ENCODE measurements at regions not wholly inside any gene's neighbourhood (a gene's known extent, or its start where the extent isn't known, plus 50 kb on each side); places are given as distances from the start of the nearest gene placed in this dataset.

- H3K36me3 Mint-ChIP-seq (ENCODE audit: low read depth, unreplicated experiment) = no peaks in the 10 kb centered on the region
Observed at GRCh38 chr12:115362339-115362976, 678.5 kb upstream of the TBX3 start.

DNA sequence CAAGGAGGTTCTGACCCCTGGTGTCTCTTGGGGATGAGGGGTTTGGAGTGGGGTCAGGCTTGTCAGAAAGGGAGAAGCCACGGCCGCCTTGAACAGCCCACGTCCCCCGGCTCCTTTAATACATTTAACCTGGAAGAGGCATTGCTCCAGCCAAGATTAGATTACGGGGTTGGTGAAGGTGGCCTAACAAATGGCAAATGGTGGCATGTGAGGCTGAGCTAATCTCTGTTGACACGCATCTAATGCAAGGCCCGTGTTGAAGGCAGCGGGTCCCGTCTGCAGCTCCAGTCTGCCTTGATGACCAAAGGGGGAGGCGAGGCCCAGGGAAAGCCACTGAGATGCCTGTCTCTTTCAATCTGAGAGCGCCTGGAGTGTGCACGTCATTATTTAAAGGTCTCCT is 673.7 kb upstream of the TBX3 start:
- TF ChIP-seq CTCF (IDR thresholded peaks at IDR 0.05; ENCODE audit: unreplicated experiment) = no peak
- no peak overlapping the region for H3K4me3 Mint-ChIP-seq (ENCODE audit: unreplicated experiment)
- H3K9me3 Mint-ChIP-seq (ENCODE audit: unreplicated experiment) = no peaks in the 10 kb centered on the region
- peaks cover 1% of the 10 kb centered on the region for H3K27me3 Mint-ChIP-seq (ENCODE audit: unreplicated experiment)
- no peaks in the 10 kb centered on the region for H3K36me3 Mint-ChIP-seq (ENCODE audit: low read depth, unreplicated experiment)
- no peak overlapping the region for H3K27ac Mint-ChIP-seq (ENCODE audit: unreplicated experiment)
- DNase-seq (ENCODE audit: low spot score) = no peak
- no peaks in the 10 kb centered on the region for H3K4me1 Mint-ChIP-seq (ENCODE audit: unreplicated experiment)

More at GRCh38 chr12:115362339-115362976, 678.5 kb upstream of the TBX3 start:
- Mint-ChIP-seq H3K9me3 (ENCODE audit: unreplicated experiment) (no peaks in the 10 kb centered on the region), H3K4me1 (ENCODE audit: unreplicated experiment) (no peaks in the 10 kb centered on the region), H3K27ac (ENCODE audit: unreplicated experiment) (no peak overlapping the region), H3K4me3 (ENCODE audit: unreplicated experiment) (no peak overlapping the region), H3K27me3 (ENCODE audit: unreplicated experiment) (no peaks in the 10 kb centered on the region)
- no peak for DNase-seq (ENCODE audit: low spot score)
- TF ChIP-seq CTCF (IDR thresholded peaks at IDR 0.05; ENCODE audit: unreplicated experiment) = no peak

- Mint-ChIP-seq H3K27me3 (ENCODE audit: unreplicated experiment) (peaks cover 3% of the 10 kb centered on the region), H3K4me3 (ENCODE audit: unreplicated experiment) (no peak overlapping the region), H3K9me3 (ENCODE audit: unreplicated experiment) (no peaks in the 10 kb centered on the region), H3K4me1 (ENCODE audit: unreplicated experiment) (no peaks in the 10 kb centered on the region), H3K36me3 (ENCODE audit: low read depth, unreplicated experiment) (no peaks in the 10 kb centered on the region), H3K27ac (ENCODE audit: unreplicated experiment) (no peak overlapping the region)
- no peak for DNase-seq (ENCODE audit: low spot score)
- TF ChIP-seq CTCF (IDR thresholded peaks at IDR 0.05; ENCODE audit: unreplicated experiment) = no peak
Observed at GRCh38 chr12:115355301-115355700, 671.3 kb upstream of the TBX3 start.

DNA sequence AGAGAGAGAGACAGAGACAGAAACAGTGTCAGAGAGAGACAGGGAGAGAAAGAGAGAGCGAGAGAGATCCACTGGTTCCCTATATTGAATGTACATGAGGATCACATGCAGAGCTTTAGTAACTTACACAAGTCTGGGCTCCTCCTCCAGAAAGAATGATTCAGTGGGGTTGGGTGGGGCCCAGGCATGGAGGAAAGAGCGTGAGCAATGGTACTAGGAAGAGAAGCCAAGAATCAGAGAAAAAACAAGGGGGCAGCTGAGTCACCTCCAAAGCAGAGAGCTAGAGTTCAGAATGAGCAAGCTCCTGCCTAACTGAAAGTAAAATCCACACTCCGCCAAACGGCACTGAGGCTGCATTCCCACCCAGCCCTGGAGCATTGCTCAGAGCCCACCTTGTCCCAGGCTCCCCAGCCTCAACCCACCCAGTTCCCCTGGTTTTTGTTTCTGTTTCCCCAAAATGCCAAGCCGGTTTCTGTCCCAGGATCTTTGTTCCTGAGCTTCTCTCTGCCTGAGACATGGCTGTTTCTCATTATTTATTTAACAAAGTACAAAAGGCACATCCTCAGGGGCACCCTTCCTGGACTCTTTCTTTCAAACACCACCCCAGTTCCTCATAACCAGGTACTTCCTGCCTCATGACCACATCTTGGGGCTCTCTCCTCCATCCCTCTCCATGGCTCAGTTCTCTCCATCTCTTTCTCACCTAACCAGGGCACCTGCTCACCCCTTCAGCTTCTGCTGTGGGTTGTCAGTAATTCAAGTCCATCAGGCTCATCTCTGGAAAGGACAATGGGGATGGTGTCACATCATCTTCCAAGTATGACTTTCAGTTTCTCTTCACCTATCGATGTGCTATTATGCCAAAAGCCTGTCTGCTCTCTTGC is 670.3 kb upstream of the TBX3 start:
- H3K4me3 Mint-ChIP-seq (ENCODE audit: unreplicated experiment) = no peak overlapping the region
- no peaks in the 10 kb centered on the region for H3K9me3 Mint-ChIP-seq (ENCODE audit: unreplicated experiment)
- peaks cover 3% of the 10 kb centered on the region for H3K27me3 Mint-ChIP-seq (ENCODE audit: unreplicated experiment)
- no peaks in the 10 kb centered on the region for H3K36me3 Mint-ChIP-seq (ENCODE audit: low read depth, unreplicated experiment)
- H3K27ac Mint-ChIP-seq (ENCODE audit: unreplicated experiment) = no peak overlapping the region
- no peaks in the 10 kb centered on the region for H3K4me1 Mint-ChIP-seq (ENCODE audit: unreplicated experiment)
- DNase-seq (ENCODE audit: low spot score) = no peak
- TF ChIP-seq CTCF (IDR thresholded peaks at IDR 0.05; ENCODE audit: unreplicated experiment) = no peak

- Mint-ChIP-seq H3K27ac (ENCODE audit: unreplicated experiment) (no peak overlapping the region), H3K36me3 (ENCODE audit: low read depth, unreplicated experiment) (no peaks in the 10 kb centered on the region), H3K4me3 (ENCODE audit: unreplicated experiment) (no peak overlapping the region), H3K27me3 (ENCODE audit: unreplicated experiment) (peaks cover 5% of the 10 kb centered on the region), H3K4me1 (ENCODE audit: unreplicated experiment) (no peaks in the 10 kb centered on the region), H3K9me3 (ENCODE audit: unreplicated experiment) (no peaks in the 10 kb centered on the region)
- DNase-seq (ENCODE audit: low spot score) = no peak
- TF ChIP-seq CTCF (IDR thresholded peaks at IDR 0.05; ENCODE audit: unreplicated experiment) = no peak
Observed at GRCh38 chr12:115353467-115353866, 669.5 kb upstream of the TBX3 start.
